Spinal cord (tissue), 10 donors: ENCODE measurements at regions not wholly inside any gene's neighbourhood (a gene's known extent, or its start where the extent isn't known, plus 50 kb on each side); places are given as distances from the start of the nearest gene placed in this dataset. TPM values are rescaled to one million over a fixed set of nuclear protein-coding genes. Genes with fewer than 3 reads are reported as not detected.

Experiments
- DNase-seq, 6 donors: peaks; one replicate each; pipeline versions ENCODE4 v3.0.0 to v3.0.0-alpha.2; 2013 to 2015; ENCODE audit warnings: low spot score in 6 of 6, low read depth in 4 of 6
- H3K27ac ChIP-seq: one replicate; pipeline ENCODE4 v1.5.1; 2013; ENCODE audit warnings: low read depth, low read length, control low read depth
- H3K27me3 ChIP-seq: one replicate; pipeline ENCODE4 v1.6.1; 2013; ENCODE audit warnings: low read length; ENCODE audit not compliant: control insufficient read depth, insufficient read depth
- H3K36me3 ChIP-seq: one replicate; pipeline ENCODE4 v1.6.1; 2013; ENCODE audit warnings: low read length; ENCODE audit not compliant: control insufficient read depth, insufficient read depth
- H3K4me1 ChIP-seq: one replicate; pipeline ENCODE4 v1.6.1; 2013; ENCODE audit warnings: low read length; ENCODE audit not compliant: control insufficient read depth, insufficient read depth
- H3K4me3 ChIP-seq: one replicate; pipeline ENCODE4 v1.5.1; 2013; ENCODE audit warnings: low read depth, low read length, control low read depth
- H3K9me3 ChIP-seq: one replicate; pipeline ENCODE4 v1.6.1; 2013; ENCODE audit warnings: low read length; ENCODE audit not compliant: control insufficient read depth, insufficient read depth
- WGBS: methylation state at CpG from one replicate; pipeline ENCODE4 v1.1.5; 2013; ENCODE audit warnings: missing lambda C conversion rate; ENCODE audit not compliant: insufficient coverage; 5-methylcytosine and 5-hydroxymethylcytosine counted together
- small RNA-seq: library from RNA; depleted of rRNA; stranded (forward); fragments of <200 nt; gene quantifications from one replicate; pipeline ENCODE3, GENCODE V24; 2014; ENCODE audit warnings: low replicate concordance
- donor health status: healthy.

DNA sequence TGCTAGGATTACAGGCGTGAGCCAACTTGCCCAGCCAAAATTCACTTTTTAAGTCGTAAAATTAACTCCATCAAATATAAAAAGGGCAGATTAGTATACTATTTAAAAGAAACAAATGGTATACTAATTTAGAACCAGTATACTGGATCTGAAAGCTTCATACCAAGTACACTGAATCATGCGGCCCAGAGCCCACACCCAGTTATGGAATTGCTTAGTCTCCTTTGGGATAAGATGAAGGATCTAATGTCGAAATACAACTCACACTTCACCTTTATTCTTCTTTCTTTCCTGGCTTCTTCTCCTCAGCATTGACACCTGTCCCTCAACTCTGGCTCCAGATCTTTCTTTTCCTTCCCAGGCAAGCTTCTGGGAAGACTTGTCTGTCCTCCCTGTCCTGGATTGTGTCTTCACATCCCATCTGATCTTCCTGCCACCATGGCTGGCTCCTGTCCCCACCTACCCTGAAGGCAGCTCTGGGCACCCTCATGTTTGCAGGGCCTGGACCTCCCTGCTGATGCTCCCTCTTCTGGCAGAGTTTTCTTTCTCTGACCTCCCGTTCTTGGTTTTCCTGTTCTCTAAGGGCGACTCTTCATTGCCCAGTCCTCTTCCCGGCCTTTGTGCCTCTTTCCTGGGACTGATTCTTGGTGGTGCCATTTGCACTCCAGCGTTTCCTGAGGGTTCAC lies 57.8 kb upstream of the CTBP2 start:
- Histone ChIP-seq H3K27me3 (no peaks in the 10 kb centered on the region), H3K36me3 (no peaks in the 10 kb centered on the region), H3K4me3 (no peak overlapping the region), H3K4me1 (peaks cover 11% of the 10 kb centered on the region), H3K9me3 (no peaks in the 10 kb centered on the region), H3K27ac (no peak overlapping the region)
- WGBS, result 80% methylated on average over 5 of the region's 8 CpGs
- DNase-seq, result no peak

DNA sequence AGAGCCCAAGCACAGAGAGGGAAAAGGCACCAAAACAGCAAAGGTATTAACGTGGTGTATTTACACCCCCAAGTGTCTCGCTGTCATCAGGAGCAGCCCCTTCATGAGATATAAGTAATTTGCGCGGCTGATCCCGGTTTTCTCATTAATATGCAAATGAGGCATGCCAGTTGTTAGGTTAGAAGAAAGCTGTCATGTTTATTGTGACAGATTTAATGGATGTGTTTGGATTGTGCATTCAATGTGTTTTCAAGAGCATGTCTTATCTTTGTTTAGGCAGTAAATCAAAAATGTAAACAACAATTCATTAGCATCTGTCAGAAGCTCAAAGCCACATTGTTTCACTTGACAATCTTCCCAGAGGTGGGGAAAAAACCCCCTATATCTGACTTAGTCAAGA lies 56.5 kb upstream of the CTBP2 start:
- H3K36me3 ChIP-seq, result no peaks in the 10 kb centered on the region
- H3K4me1 ChIP-seq, result peaks cover 11% of the 10 kb centered on the region
- 10% methylated on average over 5 of the region's 5 CpGs for WGBS
- no peaks in the 10 kb centered on the region for H3K27me3 ChIP-seq
- H3K4me3 ChIP-seq, result no peak overlapping the region
- no peaks in the 10 kb centered on the region for H3K9me3 ChIP-seq
- no peak overlapping the region for H3K27ac ChIP-seq
- peak in 2 of 6 donors; percentile 71 to 79 for DNase-seq

DNA sequence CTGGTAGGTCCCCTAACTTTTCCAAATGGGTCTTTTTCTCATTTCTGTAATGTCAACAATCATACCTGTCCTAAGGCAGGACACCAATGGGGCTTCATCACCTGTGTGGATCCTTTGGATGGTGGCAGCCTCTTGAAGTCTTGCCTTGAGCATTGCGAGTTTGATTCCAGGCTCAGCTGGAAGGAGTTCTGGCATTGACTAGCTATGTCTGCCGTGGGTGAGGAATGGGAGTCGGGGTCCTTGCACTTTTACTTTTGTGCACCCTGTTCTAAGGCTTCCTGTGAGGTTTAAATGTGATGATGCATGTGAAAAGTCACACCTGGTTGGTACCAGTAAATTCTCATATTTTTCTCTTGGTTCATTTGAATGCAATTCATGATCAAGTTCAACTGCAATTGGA lies 55.9 kb upstream of the CTBP2 start:
- H3K4me3 ChIP-seq, result no peak overlapping the region
- no peaks in the 10 kb centered on the region for H3K27me3 ChIP-seq
- no peaks in the 10 kb centered on the region for H3K9me3 ChIP-seq
- 100% methylated on average over 3 of the region's 3 CpGs for WGBS
- peaks cover 11% of the 10 kb centered on the region for H3K4me1 ChIP-seq
- no peak for DNase-seq
- no peak overlapping the region for H3K27ac ChIP-seq
- H3K36me3 ChIP-seq, result no peaks in the 10 kb centered on the region

DNA sequence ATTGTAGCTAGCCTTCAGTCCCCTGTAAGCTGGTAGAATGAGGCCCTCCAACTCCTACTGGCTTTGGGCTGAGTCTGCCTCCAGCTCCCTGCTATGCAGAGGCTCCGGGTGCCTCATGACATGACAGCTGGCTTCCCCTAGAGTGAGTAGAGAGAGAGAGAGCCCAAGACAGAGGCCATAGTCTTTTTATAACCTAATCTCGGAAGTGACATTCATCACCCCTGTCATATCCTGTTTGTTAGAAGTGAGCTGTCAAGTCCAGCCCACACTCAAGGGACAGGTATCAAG lies 53.9 kb upstream of the CTBP2 start:
- no peaks in the 10 kb centered on the region for H3K36me3 ChIP-seq
- WGBS, result 63% methylated on average over 1 of the region's 2 CpGs
- no peak overlapping the region for H3K4me3 ChIP-seq
- H3K9me3 ChIP-seq, result no peaks in the 10 kb centered on the region
- DNase-seq, result no peak
- H3K27me3 ChIP-seq, result no peaks in the 10 kb centered on the region
- no peak overlapping the region for H3K27ac ChIP-seq
- peaks cover 20% of the 10 kb centered on the region for H3K4me1 ChIP-seq

DNA sequence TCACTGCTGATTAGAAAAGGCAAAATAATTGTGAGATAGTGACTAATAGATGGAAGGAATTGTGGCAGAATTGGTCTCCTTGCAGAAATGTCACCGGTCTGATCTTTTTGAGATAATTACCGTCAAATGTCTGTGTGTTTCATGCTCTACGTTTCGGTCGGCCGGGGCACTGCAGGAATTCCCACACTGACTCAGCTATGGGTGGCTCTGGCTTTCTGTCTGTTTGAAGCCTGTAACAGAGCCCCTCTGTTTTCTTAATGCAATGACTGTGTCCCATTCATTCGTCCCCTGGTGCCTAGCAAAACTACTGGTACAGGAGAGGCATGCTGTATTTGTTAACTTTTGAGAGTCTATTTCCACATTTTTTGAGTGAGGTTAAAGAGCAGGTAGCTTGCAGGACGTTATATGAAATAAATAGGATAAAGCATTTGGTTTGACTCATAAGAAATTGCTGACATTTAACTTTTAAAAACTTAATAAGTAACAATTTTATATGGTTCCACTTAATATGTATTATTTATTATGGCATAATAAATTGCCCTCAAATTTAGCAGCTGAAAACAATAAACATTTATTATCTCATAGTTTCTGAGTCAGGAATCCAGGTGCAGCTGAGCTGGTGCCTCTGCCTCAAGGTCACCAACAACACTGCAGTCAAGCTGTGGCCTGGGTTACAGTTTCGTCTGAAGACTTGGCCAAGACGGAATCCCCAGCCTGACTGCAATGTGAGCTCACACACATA lies 53.3 kb upstream of the CTBP2 start:
- Histone ChIP-seq H3K36me3 (no peaks in the 10 kb centered on the region), H3K27me3 (no peaks in the 10 kb centered on the region), H3K9me3 (no peaks in the 10 kb centered on the region), H3K4me3 (no peak overlapping the region), H3K27ac (no peak overlapping the region), H3K4me1 (peaks cover 25% of the 10 kb centered on the region)
- DNase-seq, result peak in 2 of 6 donors; percentile 37 to 71
- WGBS, result 50% methylated on average over 8 of the region's 10 CpGs

DNA sequence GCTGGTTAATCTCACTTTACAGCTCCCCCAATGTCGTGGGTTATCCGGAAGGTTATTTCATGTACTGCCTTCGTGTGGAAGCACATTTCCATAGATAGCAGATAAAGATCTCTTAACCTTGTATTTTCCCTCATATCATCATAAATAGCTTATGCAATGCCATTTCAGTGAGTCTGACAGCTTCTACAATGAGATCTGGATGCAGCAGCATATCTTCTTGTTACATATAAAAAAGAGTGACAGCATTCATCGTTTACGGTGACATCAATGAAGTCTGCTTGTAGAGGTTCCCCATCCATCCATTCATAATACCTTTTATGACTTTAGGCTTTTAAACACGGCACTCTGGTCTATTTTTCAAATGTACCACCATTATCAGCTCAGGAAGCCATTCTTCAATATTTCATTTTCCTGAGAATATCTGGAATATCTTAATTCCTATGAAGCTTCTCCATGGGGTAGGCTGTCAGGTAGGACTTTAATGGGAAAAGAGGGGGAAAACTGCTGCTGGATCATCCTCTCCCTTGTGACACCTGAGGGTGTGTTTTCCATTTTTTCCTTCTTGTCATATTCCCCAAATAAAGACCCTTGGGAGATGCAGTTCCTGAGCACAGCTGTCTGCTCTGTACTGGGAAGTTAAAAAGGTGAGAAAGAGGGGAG lies 51.9 kb upstream of the CTBP2 start:
- H3K9me3 ChIP-seq, result no peaks in the 10 kb centered on the region
- H3K4me1 ChIP-seq, result peaks cover 27% of the 10 kb centered on the region
- DNase-seq, result peak in 1 of 6 donors; percentile 49
- H3K4me3 ChIP-seq, result no peak overlapping the region
- no peaks in the 10 kb centered on the region for H3K36me3 ChIP-seq
- H3K27me3 ChIP-seq, result no peaks in the 10 kb centered on the region
- no peak overlapping the region for H3K27ac ChIP-seq
- WGBS, result no CpG with 5 or more reads among the region's 6 CpGs

Small RNAs in the stretch of these regions (small RNA-seq; reads per million reads assigned to genes)
- not detected for gene RPS27P18
